Colonic mucosa (tissue), 4 donors: ENCODE measurements at regions not wholly inside any gene's neighbourhood (a gene's known extent, or its start where the extent isn't known, plus 50 kb on each side); places are given as distances from the start of the nearest gene placed in this dataset.

ENCODE experiments used
- DNase-seq: peaks from one replicate; pipeline ENCODE4 v3.0.0-alpha.2; 2020
- H3K27ac ChIP-seq: fragments of 200-600 bp; one replicate; pipeline ENCODE4 v1.8.0; 2021
- H3K27me3 ChIP-seq: fragments of 200-600 bp; one replicate; pipeline ENCODE4 v1.8.0; 2021
- H3K36me3 ChIP-seq: fragments of 200-600 bp; one replicate; pipeline ENCODE4 v1.8.0; 2021
- H3K4me1 ChIP-seq: fragments of 200-600 bp; one replicate; pipeline ENCODE4 v1.8.0; 2021; ENCODE audit warnings: mild to moderate bottlenecking
- H3K4me3 ChIP-seq: fragments of 200-600 bp; one replicate; pipeline ENCODE4 v1.8.0; 2021
- H3K9ac ChIP-seq, 2 donors: one replicate each; pipeline ENCODE4 v1.7.0; 2013; ENCODE audit warnings: control low read depth in 2 of 2, low read depth in 2 of 2, low read length in 2 of 2
- H3K9me3 ChIP-seq: fragments of 200-600 bp; one replicate; pipeline ENCODE4 v1.8.0; 2021
- CTCF ChIP-seq: fragments of 200-600 bp; IDR thresholded peaks from one replicate; pipeline ENCODE4 v1.8.0; 2022; ENCODE audit warnings: antibody characterized with exemption, mild to moderate bottlenecking
- intact Hi-C: fragments of 100-400 bp; cut with DNase I; formaldehyde crosslinking; loops from one replicate; pipeline ENCODE4 v1.14.1; 2022
- donor health status: healthy.
- donor health status: DM: no; HTN: no; CAD: no.
- donor health status: DM: no; HTN: no; CAD: no.

GRCh38 chr7:10592604-10593003, 381.1 kb upstream of the PHF14 start:
- H3K9me3 ChIP-seq, result no peaks in the 10 kb centered on the region
- H3K27me3 ChIP-seq, result no peaks in the 10 kb centered on the region
- intact Hi-C loops, result no loop called here
- H3K4me3 ChIP-seq, result no peak overlapping the region
- H3K27ac ChIP-seq, result no peak overlapping the region
- H3K9ac ChIP-seq, result no peak overlapping the region
- H3K4me1 ChIP-seq, result no peaks in the 10 kb centered on the region
- DNase-seq, result no peak
- no peak for TF ChIP-seq CTCF
- no peaks in the 10 kb centered on the region for H3K36me3 ChIP-seq

DNA sequence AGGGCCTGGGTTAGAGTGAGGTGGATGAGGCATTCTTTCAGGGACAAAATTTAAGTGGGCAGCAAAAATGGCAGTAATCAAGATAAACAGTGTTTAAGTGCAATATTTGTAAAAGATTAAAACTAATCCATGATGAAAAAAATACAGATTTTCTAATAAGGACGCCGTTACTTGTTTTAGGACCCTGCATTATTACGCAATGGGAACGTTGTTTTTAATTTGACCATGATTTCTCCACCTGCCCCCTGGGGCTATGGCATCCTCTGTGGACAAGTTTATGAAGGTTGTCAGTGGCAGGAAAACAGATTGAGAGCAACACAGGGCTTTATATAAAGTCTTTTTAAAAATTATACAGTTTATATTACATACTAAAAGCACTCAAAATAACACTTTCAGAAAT, 380.6 kb upstream of the PHF14 start:
- H3K4me3 ChIP-seq, result no peak overlapping the region
- H3K4me1 ChIP-seq, result no peaks in the 10 kb centered on the region
- no peaks in the 10 kb centered on the region for H3K9me3 ChIP-seq
- H3K27ac ChIP-seq, result no peak overlapping the region
- no peaks in the 10 kb centered on the region for H3K27me3 ChIP-seq
- TF ChIP-seq CTCF, result no peak
- DNase-seq, result no peak
- no peaks in the 10 kb centered on the region for H3K36me3 ChIP-seq
- H3K9ac ChIP-seq, result no peak overlapping the region
- intact Hi-C loops, result no loop called here

DNA sequence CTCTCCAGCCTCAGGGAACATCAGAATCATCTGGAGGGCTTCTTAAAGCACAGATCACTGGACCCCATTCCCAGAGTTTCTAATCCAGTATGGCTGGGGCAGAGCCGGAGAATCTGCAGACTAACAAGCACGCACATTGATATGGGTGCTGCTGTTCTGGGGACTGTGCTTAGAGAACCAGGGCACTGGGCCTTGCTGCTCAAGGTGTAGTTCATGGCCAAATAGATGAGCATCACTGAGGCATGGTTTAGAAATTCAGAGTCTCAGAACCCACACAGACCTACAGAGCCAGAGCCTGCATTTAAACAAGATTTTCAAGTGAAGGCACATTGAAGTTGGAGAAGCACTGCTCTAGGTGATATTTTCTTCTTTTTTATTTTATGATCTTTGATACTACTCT, 376.8 kb upstream of the PHF14 start:
- H3K4me3 ChIP-seq, result no peak overlapping the region
- no peaks in the 10 kb centered on the region for H3K9me3 ChIP-seq
- H3K27ac ChIP-seq, result no peak overlapping the region
- no peak for DNase-seq
- H3K9ac ChIP-seq, result no peak overlapping the region
- no peak for TF ChIP-seq CTCF
- no peaks in the 10 kb centered on the region for H3K36me3 ChIP-seq
- intact Hi-C loops, result no loop called here
- H3K27me3 ChIP-seq, result no peaks in the 10 kb centered on the region
- no peaks in the 10 kb centered on the region for H3K4me1 ChIP-seq

DNA sequence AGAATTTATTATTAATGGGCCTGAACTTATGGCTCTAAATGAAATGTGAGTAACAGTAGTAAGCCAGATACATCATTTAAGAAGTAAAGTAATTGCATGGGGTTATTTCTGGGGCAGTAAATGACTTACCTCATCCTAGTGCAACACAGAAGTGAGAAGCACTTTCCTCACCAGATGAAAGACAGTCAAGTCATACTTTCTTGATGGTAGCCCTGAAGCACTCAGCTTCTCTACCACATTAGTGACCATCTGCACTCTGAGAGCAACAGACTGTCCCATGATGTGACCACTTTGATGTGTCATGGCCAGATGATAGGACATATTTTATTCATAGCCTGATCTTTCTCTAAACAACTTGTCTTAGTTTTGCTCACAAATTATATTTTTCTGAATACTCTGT, 369.5 kb upstream of the PHF14 start:
- no peak for DNase-seq
- Histone ChIP-seq H3K9ac (no peak overlapping the region), H3K36me3 (no peaks in the 10 kb centered on the region), H3K27me3 (no peaks in the 10 kb centered on the region), H3K27ac (no peak overlapping the region), H3K9me3 (no peaks in the 10 kb centered on the region), H3K4me1 (no peaks in the 10 kb centered on the region), H3K4me3 (no peak overlapping the region)
- TF ChIP-seq CTCF, result no peak
- intact Hi-C loops, result no loop called here

DNA sequence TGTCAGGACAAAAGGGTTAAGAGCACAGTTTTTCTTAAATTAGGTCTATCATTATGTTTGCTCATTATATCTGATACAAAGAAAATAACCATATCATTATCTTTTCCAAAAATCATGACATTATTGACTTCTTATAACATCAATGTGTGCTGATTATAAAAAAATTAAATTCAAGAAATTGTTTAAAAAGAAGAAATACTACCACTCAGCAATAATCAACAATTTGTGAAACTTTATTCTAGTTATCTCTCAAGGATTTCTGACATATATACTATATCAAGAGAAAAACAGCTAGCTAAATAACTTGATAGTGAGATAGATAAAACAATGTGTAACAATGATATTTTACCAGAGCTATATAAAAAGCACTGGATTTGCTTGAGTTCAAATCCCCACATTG, 360.7 kb upstream of the PHF14 start:
- TF ChIP-seq CTCF, result no peak
- intact Hi-C loops, result no loop called here
- Histone ChIP-seq H3K27ac (no peak overlapping the region), H3K4me1 (no peaks in the 10 kb centered on the region), H3K27me3 (no peaks in the 10 kb centered on the region), H3K9ac (no peak overlapping the region), H3K9me3 (no peaks in the 10 kb centered on the region), H3K4me3 (no peak overlapping the region), H3K36me3 (no peaks in the 10 kb centered on the region)
- DNase-seq, result no peak

- H3K36me3 ChIP-seq, result no peaks in the 10 kb centered on the region
- intact Hi-C loops, result no loop called here
- no peaks in the 10 kb centered on the region for H3K27me3 ChIP-seq
- TF ChIP-seq CTCF, result no peak
- H3K9ac ChIP-seq, result no peak overlapping the region
- no peaks in the 10 kb centered on the region for H3K9me3 ChIP-seq
- no peak overlapping the region for H3K4me3 ChIP-seq
- no peak overlapping the region for H3K27ac ChIP-seq
- no peak for DNase-seq
- no peaks in the 10 kb centered on the region for H3K4me1 ChIP-seq
Measured at GRCh38 chr7:10618953-10619352, 354.7 kb upstream of the PHF14 start.
